Ishikawa (cell line): ENCODE measurements at regions not wholly inside any gene's neighbourhood (a gene's known extent, or its start where the extent isn't known, plus 50 kb on each side); places are given as distances from the start of the nearest gene placed in this dataset.

Source experiments
- CEBPB ChIP-seq: IDR thresholded peaks from 2 replicates; pipeline ENCODE4 v1.6.1; 2012
- EGR1 ChIP-seq: IDR thresholded peaks from 2 replicates; pipeline ENCODE4 v1.6.1; 2012
- EP300 ChIP-seq: IDR thresholded peaks from 2 replicates; pipeline ENCODE4 v1.6.1; 2012; ENCODE audit warnings: borderline replicate concordance
- FOXM1 ChIP-seq: IDR thresholded peaks from 2 replicates; pipeline ENCODE4 v1.6.1; 2012; ENCODE audit warnings: low read depth, borderline replicate concordance
- NFIC ChIP-seq: IDR thresholded peaks from 2 replicates; pipeline ENCODE4 v1.6.1; 2012
- RAD21 ChIP-seq: IDR thresholded peaks from 2 replicates; pipeline ENCODE4 v1.6.1; 2012; ENCODE audit warnings: low read depth
- TAF1 ChIP-seq: IDR thresholded peaks from 2 replicates; pipeline ENCODE4 v1.6.1; 2012; ENCODE audit warnings: low read depth, mild to moderate bottlenecking
- TEAD4 ChIP-seq: IDR thresholded peaks from 2 replicates; pipeline ENCODE4 v1.6.1; 2012
- USF1 ChIP-seq: IDR thresholded peaks from 2 replicates; pipeline ENCODE4 v1.6.1; 2012
- YY1 ChIP-seq: IDR thresholded peaks from 2 replicates; pipeline ENCODE4 v1.6.1; 2012; ENCODE audit warnings: low read depth
- ZBTB7A ChIP-seq: IDR thresholded peaks from 2 replicates; pipeline ENCODE4 v1.6.1; 2012; ENCODE audit warnings: low read depth
- TF ChIP-seq, protein P1 (sequence below): IDR thresholded peaks from 2 replicates; pipeline ENCODE4 v1.6.1; 2012; ENCODE audit warnings: low read depth, mild to moderate bottlenecking
- TF ChIP-seq, protein P2 (sequence below): IDR thresholded peaks from 2 replicates; pipeline ENCODE4 v1.6.1; 2012

DNA sequence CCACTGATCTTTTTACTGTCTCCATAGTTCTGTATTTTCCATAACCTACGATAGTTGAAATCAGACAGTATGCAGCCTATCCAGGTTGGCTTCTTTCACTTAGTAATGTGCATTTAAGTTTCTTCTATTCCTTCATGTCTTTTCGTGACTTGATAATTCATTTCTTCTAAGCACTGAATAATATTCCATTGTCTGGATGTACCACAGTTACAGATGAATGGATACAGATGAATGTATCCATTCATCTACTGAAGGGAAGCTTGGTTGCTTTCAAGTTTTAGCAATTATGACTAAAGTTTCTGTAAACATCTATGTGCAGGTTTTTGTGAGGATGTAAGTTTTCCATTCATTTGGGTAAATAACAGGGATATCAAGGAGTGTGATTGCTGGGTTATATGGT lies 124.8 kb downstream of the NSUN3 start:
- no peak for TF ChIP-seq TAF1
- TF ChIP-seq, protein P1, sequence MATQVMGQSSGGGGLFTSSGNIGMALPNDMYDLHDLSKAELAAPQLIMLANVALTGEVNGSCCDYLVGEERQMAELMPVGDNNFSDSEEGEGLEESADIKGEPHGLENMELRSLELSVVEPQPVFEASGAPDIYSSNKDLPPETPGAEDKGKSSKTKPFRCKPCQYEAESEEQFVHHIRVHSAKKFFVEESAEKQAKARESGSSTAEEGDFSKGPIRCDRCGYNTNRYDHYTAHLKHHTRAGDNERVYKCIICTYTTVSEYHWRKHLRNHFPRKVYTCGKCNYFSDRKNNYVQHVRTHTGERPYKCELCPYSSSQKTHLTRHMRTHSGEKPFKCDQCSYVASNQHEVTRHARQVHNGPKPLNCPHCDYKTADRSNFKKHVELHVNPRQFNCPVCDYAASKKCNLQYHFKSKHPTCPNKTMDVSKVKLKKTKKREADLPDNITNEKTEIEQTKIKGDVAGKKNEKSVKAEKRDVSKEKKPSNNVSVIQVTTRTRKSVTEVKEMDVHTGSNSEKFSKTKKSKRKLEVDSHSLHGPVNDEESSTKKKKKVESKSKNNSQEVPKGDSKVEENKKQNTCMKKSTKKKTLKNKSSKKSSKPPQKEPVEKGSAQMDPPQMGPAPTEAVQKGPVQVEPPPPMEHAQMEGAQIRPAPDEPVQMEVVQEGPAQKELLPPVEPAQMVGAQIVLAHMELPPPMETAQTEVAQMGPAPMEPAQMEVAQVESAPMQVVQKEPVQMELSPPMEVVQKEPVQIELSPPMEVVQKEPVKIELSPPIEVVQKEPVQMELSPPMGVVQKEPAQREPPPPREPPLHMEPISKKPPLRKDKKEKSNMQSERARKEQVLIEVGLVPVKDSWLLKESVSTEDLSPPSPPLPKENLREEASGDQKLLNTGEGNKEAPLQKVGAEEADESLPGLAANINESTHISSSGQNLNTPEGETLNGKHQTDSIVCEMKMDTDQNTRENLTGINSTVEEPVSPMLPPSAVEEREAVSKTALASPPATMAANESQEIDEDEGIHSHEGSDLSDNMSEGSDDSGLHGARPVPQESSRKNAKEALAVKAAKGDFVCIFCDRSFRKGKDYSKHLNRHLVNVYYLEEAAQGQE = no peak
- no peak for TF ChIP-seq EP300
- TF ChIP-seq USF1 = no peak
- TF ChIP-seq FOXM1 = no peak
- TF ChIP-seq ZBTB7A = no peak
- no peak for TF ChIP-seq EGR1
- TF ChIP-seq, protein P2, sequence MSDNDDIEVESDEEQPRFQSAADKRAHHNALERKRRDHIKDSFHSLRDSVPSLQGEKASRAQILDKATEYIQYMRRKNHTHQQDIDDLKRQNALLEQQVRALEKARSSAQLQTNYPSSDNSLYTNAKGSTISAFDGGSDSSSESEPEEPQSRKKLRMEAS = no peak
- no peak for TF ChIP-seq RAD21
- no peak for TF ChIP-seq TEAD4
- TF ChIP-seq CEBPB = no peak
- TF ChIP-seq YY1 = no peak
- TF ChIP-seq NFIC = no peak
